HS-5 (cell line): ENCODE measurements at regions not wholly inside any gene's neighbourhood (a gene's known extent, or its start where the extent isn't known, plus 50 kb on each side); places are given as distances from the start of the nearest gene placed in this dataset.
A peak's percentile ranks its signal among the peaks of the same experiment; 100 is the strongest.
"Not testable (repeated sequence)": the region's sequence is repeated elsewhere in the genome, so short reads cannot be mapped to it uniquely, and the experiment has no call there.

ENCODE experiments used
- DNase-seq: peaks from one replicate; pipeline ENCODE4 v3.0.0-alpha.2; 2012; ENCODE audit warnings: low read depth

DNA sequence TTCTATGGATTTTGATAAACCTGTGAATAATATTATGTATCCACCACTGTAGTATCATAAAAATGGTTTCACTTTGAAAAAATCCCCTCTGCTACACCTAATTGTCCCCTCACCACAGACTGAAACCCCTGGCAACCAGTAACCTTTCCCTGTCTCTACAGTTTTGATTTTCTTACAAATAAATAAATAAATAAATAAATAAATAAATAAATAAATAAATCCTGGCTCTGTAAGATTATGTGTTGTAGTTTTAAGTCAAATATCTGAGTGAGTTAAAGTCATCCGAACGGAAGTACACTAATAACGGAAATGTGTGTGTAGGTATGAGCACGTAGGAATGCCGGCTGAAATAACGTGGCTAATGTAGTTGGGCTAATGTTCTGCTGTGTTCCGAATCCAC lies 641.5 kb downstream of the GABRG1 start:
- DNase-seq: no peak

DNA sequence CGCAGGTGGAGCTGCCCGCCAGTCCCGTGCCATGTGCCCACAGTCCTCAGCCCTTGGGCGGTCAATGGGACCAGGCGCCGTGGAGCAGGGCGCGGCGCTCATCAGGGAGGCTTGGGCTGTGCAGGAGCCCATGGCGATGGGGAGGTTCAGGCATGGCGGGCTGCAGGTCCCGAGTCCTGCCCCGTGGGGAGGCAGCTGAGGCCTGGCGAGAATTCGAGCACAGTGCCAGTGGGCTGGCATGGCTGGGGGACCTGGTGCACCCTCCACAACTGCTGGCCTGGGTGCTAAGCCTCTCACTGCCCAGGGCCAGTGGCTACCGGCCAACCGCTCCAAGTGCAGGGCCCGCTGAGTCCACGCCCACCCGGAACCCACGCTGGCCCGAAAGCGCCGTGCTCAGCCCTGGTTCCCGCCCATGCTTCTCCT lies 646.5 kb downstream of the GABRG1 start:
- DNase-seq: no peak

DNA sequence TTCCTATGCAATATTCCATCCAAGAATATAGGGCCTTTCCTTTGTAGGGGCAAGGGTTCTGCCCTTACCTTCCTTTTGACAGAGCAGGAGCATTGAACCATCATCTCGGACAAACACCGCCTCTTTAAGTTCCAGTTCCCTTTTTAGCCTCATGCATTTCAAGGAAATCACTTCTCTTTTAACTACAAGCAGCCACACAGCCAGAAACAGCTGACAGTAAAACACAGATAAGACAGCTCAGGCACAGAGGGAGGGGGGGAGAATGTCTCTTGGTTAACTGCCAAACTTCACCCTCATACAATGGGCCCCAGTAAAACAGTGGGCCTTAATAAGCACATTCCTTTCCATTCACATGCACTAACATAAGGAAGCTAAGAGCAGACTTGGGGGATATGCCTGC lies 648.3 kb downstream of the GABRG1 start:
- no peak for DNase-seq

DNA sequence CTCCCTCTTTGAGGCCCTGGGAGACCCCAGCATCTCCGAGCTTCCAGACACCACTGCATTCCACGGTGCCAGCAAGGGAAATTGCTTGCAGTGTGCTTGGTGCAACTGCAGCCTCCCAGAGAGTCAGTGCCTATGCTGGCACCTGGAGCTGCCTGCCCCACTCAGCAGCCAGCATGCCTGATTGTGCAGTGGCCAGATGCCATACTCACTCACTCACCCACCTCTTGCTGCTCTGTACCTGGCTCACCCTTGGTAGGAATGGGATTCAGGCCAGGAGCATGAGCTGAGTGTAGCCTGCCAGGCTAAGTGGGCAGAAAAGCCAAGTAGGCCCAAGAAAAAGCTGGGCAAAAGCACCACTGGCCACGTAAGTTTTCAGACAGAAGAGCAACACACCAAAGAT lies 651.4 kb downstream of the GABRG1 start:
- no peak for DNase-seq

DNA sequence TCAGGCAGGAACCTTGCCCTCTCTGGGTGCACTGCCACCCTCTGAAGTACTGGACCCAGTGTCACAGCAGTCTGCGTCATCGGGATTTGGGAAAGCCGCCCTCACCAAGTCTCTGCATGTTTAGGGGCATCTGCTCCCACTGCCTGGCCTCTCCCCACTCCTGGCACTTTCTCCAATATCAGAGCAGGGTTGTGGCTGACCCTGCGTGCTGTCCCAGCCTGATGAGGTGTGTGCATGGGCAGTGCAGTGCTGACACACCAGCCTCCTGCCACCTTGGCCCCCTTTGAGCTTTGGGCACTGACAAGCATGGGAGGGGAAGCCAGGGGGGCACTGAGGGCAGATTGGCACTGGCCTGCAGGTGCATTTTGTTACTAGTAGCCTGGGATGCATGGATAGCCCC lies 652.5 kb downstream of the GABRG1 start:
- DNase-seq: no peak

DNA sequence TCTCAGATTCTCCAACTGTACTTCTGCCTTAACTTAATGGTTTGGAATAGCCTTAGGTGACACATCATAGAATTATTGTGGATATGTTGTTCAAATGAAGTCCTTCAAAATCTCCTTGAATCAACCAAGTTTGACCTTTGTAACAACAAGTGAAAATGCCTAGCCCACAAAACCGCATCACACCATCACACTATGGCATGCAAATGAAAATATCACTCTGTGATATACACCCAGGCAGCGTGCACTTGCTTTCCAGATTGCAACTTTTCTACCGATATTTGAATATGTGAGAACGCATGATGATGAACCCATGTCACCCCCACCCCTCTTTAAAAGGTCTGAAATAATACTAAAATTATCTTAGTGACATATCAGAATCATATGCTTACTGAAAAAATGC lies 656.7 kb downstream of the GABRG1 start:
- no peak for DNase-seq

DNA sequence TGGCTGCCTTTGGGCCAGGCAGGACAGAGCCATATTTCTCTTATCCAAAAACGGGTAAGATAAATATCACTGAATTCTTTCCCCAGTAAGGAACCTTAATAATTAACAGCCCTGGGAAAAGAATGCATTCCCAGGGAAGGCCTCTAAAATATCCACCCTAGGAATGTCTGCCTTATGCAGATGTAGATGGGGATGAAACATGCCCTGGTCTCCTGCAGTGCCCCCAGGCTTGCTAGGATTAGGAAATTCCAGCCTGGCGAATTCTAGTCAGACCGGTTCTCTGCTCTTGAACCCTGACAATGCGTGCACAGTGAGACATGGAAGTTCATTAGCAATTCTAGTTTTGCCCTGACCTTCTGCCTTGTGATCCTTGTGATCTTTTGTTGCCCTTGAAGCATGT lies 663.7 kb downstream of the GABRG1 start:
- DNase-seq: not testable (repeated sequence)

DNA sequence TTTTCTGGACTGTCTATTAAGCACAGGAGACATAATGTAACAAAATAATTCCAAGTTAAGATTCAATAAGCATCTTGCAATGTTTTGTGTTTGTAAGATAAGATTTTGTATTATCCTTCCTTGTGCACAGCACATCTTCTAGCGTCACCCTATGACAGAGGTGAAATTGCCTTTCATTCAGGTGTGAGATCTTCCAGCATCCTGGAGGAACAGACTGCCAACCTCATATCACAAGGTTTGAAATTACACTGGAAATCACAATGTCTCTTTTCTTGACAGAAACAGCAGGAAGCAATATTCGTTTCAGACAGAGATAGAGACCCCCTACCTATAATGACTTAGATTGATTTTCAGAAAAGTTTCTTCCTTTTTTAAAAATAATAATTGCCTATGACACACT lies 668.6 kb downstream of the GABRG1 start:
- no peak for DNase-seq

DNA sequence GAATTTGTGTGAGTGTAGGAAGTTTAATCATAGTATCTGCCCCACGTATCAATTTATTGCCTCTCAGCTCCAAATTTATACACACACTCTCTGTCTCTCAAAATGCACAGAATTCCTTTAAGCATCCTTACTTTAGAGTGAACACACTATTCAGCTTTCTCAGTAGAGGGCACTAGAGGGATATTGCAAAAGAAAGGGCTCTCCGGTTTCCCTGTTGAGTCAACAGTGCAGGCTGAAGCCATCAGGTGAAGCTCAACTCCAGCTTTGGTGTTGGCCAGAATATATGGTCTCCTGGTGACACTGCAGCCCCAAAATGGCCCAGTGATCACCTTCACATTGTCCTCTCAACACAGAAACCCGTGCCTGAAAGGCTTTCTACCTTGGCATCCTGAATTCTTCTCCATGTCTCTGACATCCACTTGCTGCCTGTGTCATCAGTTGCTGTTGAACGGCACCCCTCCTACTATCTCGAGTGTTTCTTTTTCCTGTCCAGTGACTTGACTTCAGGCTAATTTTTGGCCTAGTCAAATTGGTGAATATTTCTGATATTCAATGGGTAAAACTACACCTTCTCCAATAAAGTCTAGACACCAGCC lies 670.5 kb downstream of the GABRG1 start:
- DNase-seq: peak; percentile 6

DNA sequence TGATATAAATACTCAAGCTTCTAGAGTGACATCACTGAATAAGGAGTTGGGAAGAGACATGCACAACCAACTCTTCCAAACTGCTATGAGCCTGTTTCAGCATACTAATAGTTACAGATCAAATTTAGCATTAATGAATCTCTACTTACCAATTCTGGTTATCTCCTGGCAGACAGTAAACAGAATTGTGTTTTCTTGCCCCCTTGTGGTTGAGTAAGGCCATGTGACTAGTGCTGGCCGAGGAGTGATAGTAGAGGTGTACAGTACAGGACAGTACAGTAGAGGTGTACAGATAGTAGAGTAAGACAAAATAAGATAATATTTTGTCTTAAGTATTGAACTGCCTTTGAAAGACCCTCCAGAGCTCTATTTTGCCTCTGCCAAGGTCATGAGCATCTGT lies 681.4 kb downstream of the GABRG1 start:
- peak; percentile 8 for DNase-seq

DNA sequence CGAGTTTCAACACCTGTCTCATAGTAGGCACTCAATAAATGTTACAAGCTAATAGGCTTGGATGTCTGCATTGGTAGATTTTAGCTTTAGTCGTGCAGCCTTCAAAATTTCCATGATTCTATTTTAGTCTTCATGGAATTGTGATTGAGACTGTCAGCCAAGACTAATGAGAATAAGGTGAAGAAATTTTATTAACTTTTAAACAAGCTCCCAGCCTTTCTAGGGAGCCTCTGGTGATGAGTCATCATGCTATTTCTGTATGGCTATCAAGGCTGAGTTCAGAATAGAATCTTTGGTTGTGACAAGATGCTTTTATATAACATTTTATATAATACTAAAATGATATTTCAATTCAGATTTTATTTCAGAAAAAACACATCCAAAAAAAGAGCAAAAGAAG lies 685.8 kb downstream of the GABRG1 start:
- DNase-seq: no peak

DNA sequence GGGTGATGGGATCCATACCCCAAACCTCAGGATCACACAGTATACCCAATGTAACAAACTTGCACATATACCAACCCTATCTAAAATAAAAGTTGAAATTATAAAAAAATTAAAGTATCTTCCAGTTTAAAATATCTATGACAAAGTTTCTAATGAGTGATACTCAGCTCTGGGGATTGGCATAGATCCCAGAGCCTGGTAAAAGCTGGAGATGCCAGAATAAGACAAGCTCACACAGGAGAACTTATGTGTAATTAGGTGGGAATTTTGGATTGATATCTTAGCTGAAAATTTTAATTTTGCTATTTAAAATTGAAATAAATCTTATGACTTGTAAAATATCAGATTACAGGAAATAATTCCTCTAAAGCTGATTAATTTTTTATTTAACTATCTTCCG lies 686.5 kb downstream of the GABRG1 start:
- no peak for DNase-seq

DNA sequence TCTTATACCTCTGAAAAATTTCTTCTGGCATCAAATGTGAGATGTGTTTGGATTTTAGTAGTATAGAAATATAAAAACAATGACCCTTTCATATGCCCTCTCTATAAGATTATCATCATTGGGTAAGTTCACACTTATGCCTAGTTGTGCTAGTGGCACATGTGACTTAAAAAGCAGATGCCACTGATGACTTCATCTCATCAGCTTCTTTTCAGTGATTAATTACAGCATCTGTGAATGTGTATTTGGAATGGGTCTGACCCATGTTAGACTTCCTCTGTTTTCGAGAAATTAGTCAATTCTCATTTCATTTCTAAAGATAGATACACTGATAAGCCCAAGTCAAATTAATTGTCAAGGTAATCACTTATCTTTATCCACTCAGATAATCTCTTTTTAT lies 698.7 kb downstream of the GABRG1 start:
- no peak for DNase-seq

DNA sequence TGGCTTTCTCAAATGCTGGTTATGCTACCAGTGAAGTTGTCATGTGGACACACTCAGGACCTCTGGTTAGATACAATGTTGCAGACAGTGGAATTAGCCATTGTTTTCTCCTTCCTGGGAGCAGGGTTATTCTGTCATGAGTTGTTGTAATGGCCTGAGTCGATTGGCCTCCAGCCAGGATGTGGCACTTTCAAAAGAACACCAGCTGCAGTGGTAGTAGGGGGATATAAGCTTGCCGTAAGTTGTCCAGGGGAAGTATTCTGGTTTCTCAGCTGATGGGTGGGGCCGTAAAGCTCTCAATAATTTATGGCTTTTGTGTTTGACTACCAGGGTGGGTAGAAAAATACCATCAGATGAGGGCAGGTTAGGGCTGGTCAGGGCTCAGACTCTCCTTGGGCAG lies 697.5 kb upstream of the GNPDA2 start:
- no peak for DNase-seq

DNA sequence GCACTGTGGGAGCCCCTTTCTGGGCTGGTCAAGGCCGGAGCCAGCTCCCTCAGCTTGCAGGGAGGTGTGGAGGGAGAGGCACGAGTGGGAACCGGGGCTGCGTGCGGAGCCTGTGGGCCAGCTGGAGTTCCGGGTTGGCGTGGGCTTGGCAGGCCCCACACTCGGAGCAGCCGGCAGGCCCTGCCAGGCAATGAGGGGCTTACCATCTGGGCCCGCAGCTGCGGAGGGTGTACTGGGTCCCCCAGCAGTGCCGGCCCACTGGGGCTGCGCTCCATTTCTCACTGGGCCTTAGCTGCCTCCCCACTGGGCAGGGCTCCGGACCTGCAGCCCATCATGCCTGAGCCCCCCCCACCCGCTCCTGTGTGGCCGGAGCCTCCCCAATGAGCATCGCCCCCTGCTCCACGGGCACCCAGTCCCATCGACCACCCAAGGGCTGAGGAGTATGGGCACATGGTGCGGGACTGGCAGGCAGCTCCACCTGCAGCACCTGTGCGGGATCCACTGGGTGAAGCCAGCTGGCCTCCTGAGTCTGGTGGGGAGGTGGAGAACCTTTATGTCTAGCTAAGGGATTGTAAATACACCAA lies 693.8 kb upstream of the GNPDA2 start:
- DNase-seq: not testable (repeated sequence)

DNA sequence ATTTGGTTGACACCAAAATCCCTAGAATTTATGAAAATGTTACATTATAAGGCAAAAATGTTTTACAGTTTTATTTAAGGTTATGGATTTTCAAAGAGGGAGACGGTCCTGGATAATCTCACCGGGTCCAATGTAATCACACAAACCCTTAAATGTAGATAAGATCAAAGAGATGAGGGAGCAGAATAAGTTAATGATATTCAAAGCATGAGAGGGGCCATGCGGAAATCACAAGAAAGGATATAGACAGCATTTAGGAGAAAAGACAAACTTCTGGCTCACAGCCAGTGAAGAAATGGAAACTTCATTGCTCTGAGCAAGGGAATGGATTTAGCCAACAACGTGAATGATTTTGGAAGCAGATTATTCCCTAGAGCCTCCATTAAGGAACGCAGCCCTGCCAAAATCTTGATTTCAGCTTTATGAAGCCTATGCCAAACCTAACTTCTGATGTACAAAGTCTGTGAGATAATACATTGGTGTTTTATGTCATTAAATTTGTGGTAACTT lies 684.4 kb upstream of the GNPDA2 start:
- DNase-seq: no peak

DNA sequence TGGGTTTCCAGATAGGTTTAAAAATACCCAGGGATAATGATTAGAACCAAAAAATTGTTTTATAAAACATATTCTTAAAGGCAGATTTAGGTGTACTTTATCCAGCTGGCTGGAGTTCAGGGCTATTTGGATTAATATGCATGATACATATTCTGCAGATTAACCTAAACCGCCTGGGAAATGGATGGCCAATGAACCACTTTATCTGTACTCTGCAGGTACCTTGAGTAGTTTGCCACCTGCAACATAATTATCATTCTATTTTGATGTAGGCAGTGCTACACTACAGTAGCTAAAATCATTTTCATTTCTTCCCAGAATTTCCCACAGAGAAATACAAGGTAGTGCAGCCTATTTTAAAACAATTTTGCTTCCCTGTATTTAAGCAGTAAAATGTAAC lies 683.2 kb upstream of the GNPDA2 start:
- DNase-seq: no peak

DNA sequence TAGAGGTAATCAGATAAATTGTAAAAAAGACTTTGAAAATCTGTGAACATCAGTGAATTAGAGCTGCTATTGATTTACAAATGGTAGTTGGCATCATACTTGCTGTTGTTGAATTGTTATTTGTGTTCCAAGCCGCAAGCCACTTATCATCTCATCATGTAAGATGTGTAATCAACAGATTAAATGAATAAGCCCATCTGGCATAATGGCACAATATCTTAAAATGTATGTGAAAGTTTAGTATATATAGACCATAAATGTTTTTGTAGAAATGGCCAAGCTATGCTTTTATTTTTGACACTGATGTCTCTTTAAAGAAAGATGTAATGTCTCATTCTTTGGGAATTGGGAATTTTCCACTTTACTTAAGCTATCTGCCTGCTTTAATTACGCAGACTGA lies 682.6 kb upstream of the GNPDA2 start:
- DNase-seq: no peak

DNA sequence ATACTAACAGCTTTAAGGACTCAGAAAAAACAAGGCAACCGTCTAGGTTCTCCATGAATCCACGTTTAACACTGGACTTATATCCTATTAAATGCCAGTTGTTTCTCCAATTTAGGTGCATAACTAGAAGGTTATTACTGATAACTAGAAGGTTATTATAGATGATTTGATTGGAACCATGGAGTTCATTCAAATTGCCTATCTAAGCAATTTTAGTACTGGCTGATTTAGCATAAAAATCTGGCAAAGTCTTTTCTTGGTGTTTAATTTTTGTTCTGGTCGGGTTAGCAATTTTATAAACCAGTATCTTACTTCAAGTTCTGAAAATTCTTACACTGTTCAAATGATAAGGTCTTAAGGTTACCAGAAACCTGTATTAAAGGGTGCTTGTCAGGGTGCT lies 672.8 kb upstream of the GNPDA2 start:
- DNase-seq: no peak

DNA sequence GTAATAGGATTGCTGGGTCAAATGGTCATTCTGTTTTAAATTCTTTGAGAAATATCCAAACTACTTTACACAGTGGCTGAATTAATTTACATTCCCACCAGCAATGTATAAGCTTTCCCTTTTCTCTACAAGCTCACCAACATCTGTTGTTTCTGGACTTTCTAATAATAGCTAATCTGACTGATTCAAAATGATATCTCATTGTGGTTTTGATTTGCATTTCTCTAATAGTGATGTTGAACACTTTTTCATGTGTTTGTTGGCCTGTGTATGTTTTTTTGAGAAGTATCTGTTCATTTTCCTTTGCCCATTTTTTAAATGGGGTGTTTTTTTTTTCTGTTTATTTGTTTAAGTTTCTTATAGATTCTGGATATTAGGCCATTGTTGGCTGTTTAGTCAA lies 659.0 kb upstream of the GNPDA2 start:
- no peak for DNase-seq

DNA sequence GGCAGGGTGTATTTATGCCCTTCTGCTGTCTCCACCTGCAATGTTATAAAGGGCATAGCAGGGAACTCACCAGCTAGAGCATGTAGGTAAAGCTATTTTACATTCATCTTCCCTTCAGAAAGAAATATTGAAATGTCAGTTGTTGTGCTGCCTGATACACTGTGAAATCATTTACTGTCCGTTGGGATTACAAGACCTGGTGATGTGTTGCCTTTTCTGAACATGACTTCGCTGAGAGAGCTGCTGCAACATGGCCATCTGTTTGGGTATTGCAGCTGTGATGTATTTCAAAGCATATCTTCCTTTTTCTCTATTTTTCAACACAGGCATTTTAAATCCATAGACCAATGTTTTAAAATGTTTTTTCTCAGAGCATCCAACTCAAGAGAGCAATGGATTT lies 644.1 kb upstream of the GNPDA2 start:
- DNase-seq: no peak

DNA sequence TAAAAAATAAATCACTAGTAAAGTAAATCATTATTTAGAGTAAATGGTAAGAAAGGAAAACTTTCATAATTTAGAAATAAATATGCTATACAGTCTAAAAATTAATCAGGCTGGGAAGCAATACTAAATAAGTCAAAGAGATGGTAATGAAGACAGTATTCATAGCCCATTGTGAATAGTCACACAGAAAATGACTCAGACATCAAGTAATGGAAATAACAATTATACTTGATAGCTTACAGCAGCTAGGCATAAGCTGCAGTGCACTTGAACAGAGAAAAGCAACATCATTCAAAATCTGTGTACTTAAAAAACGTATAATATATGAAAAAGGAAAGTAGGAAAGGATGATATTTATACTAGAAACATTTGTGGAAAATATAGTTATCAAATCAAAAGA lies 642.5 kb upstream of the GNPDA2 start:
- no peak for DNase-seq

DNA sequence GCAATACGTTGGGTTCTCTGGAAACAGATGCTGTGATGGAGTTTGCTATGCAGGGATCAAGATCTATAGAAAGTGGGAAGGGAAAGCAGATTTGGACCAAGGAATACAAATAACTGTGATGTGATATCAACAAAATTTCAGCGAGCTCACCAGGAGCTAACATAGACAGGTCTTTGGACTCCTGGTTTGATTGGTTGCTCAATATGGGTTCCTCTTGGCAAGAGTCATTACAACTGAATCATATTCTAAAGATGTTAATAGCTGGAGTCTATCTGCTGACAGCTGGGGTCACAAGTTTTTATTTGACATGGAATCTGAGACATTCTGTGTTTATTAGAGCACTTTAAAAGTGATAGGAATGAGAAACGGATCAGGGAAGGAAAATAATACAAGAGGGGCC lies 637.6 kb upstream of the GNPDA2 start:
- no peak for DNase-seq
